SK-N-SH (cell line): ENCODE measurements at regions not wholly inside any gene's neighbourhood (a gene's known extent, or its start where the extent isn't known, plus 50 kb on each side); places are given as distances from the start of the nearest gene placed in this dataset.

Source experiments
- CTCF ChIA-PET: fragments of 300-600, 350-600 bp; formaldehyde crosslinking; extraction: SDS; loops from one replicate; lab custom pipeline; 2021; lab: Yijun Ruan, JAX
- POLR2A ChIA-PET: fragments of 350-600 bp; sonication (Branson Sonifier 250); formaldehyde crosslinking; extraction: SDS; loops from one replicate; lab custom pipeline; 2020; ENCODE audit warnings: antibody characterized with exemption, inconsistent platforms; lab: Yijun Ruan, JAX
- DNase-seq: peaks from one replicate; pipeline ENCODE4 v3.0.0; 2012
- H2AFZ ChIP-seq: fragments of 200-600 bp; sonication (generic); 2 replicates; pipeline ENCODE4 v1.8.1; 2016; ENCODE audit warnings: antibody characterized with exemption, mild to moderate bottlenecking, low read depth
- H3F3A ChIP-seq: fragments of 200-600 bp; sonication (generic); replicated peaks from 2 replicates; pipeline ENCODE3; 2016; ENCODE audit warnings: antibody characterized with exemption, mild to moderate bottlenecking; ENCODE audit not compliant: insufficient read depth
- H3K27ac ChIP-seq, 2 experiments: fragments of 200-500 bp in 1 of 2; fragments of 200-600 bp in 1 of 2; sonication (Bioruptor generic) in 1 of 2; sonication (generic), shearing (Covaris generic) in 1 of 2; 2 replicates each; pipeline versions ENCODE4 v1.5.1 to v1.6.1; 2014 to 2016; ENCODE audit warnings: low read depth in 2 of 2, inconsistent platforms in 1 of 2, low read length in 1 of 2, mild to moderate bottlenecking in 1 of 2, mixed read lengths in 1 of 2
- H3K27me3 ChIP-seq: fragments of 200-600 bp; sonication (generic), shearing (Covaris generic); 2 replicates; pipeline ENCODE4 v1.6.1; 2016; ENCODE audit warnings: mixed run types; ENCODE audit not compliant: insufficient read depth
- H3K36me3 ChIP-seq, 2 experiments: fragments of 200-500 bp in 1 of 2; fragments of 200-600 bp in 1 of 2; sonication (Bioruptor generic) in 1 of 2; sonication (generic) in 1 of 2; replicated peaks in 1 of 2; 2 replicates each; pipeline versions ENCODE3 to v1.5.1; 2014 to 2016; ENCODE audit warnings: low read length in 1 of 2, mild to moderate bottlenecking in 1 of 2; ENCODE audit not compliant: insufficient read depth in 2 of 2, control insufficient read depth in 1 of 2
- H3K4me1 ChIP-seq, 2 experiments: fragments of 200-500 bp in 1 of 2; fragments of 200-600 bp in 1 of 2; sonication (Bioruptor generic) in 1 of 2; sonication (generic), shearing (Covaris generic) in 1 of 2; 2 replicates each; pipeline versions ENCODE4 v1.5.1 to v1.6.1; 2014 to 2016; ENCODE audit warnings: low read depth in 1 of 2, low read length in 1 of 2, mixed run types in 1 of 2; ENCODE audit not compliant: insufficient read depth in 2 of 2, control insufficient read depth in 1 of 2
- H3K4me2 ChIP-seq: fragments of 200-600 bp; sonication (generic), shearing (Covaris generic); 2 replicates; pipeline ENCODE4 v1.6.1; 2017; ENCODE audit warnings: mixed run types
- H3K4me3 ChIP-seq, 2 experiments: fragments of 200-500 bp in 1 of 2; fragments of 200-600 bp in 1 of 2; sonication (Bioruptor generic) in 1 of 2; sonication (generic), shearing (Covaris generic) in 1 of 2; 2 replicates each; pipeline versions ENCODE4 v1.5.1 to v1.8.1; 2014 to 2016; ENCODE audit warnings: low read depth in 2 of 2, inconsistent platforms in 1 of 2, low read length in 1 of 2, mild to moderate bottlenecking in 1 of 2, mixed read lengths in 1 of 2, moderate library complexity in 1 of 2
- H3K79me2 ChIP-seq: fragments of 200-600 bp; sonication (generic); 2 replicates; pipeline ENCODE4 v1.8.1; 2017; ENCODE audit warnings: mild to moderate bottlenecking; ENCODE audit not compliant: insufficient read depth
- H3K9ac ChIP-seq: fragments of 200-600 bp; sonication (generic); 2 replicates; pipeline ENCODE4 v1.6.1; 2017; ENCODE audit warnings: mixed run types
- H3K9me2 ChIP-seq: fragments of 200-600 bp; sonication (generic); 2 replicates; pipeline ENCODE4 v1.6.1; 2017; ENCODE audit warnings: mixed run types
- H3K9me3 ChIP-seq: fragments of 200-600 bp; sonication (generic); 2 replicates; pipeline ENCODE4 v1.6.1; 2017; ENCODE audit warnings: mixed run types, mild to moderate bottlenecking, moderate library complexity
- H4K20me1 ChIP-seq: fragments of 200-600 bp; sonication (generic); 2 replicates; pipeline ENCODE4 v1.6.1; 2017; ENCODE audit warnings: mild to moderate bottlenecking, mixed run types; ENCODE audit not compliant: insufficient read depth
- CHD2 ChIP-seq: fragments of 150-350 bp; IDR thresholded peaks from 2 replicates; pipeline ENCODE4 v1.6.1; 2018; ENCODE audit warnings: low read length; ENCODE audit not compliant: partially characterized antibody
- FOSL2 ChIP-seq: IDR thresholded peaks from 2 replicates; pipeline ENCODE4 v1.4.0; 2012; ENCODE audit warnings: low read depth, mild to moderate bottlenecking, moderate library complexity, borderline replicate concordance
- JUND ChIP-seq: IDR thresholded peaks from 2 replicates; pipeline ENCODE4 v1.4.0; 2012
- MXI1 ChIP-seq: IDR thresholded peaks from 2 replicates; pipeline ENCODE4 v1.6.1; 2012; ENCODE audit warnings: mild to moderate bottlenecking, low read depth, low read length, improper control_type of control experiment
- RFX5 ChIP-seq: IDR thresholded peaks from 2 replicates; pipeline ENCODE4 v1.6.1; 2012; ENCODE audit warnings: mild to moderate bottlenecking, improper control_type of control experiment, low read length
- RXRA ChIP-seq: IDR thresholded peaks from 2 replicates; pipeline ENCODE4 v1.4.0; 2012; ENCODE audit warnings: low read depth, mild to moderate bottlenecking, borderline replicate concordance
- SIN3A ChIP-seq: IDR thresholded peaks from 2 replicates; pipeline ENCODE4 v1.6.1; 2012; ENCODE audit warnings: low read depth, mild to moderate bottlenecking, low read length, moderate library complexity, borderline replicate concordance
- SMC3 ChIP-seq: IDR thresholded peaks from 2 replicates; pipeline ENCODE4 v1.6.1; 2012; ENCODE audit warnings: low read depth, low read length, improper control_type of control experiment
- TEAD4 ChIP-seq: IDR thresholded peaks from 2 replicates; pipeline ENCODE4 v1.4.0; 2012; ENCODE audit warnings: mild to moderate bottlenecking, borderline replicate concordance; ENCODE audit not compliant: insufficient read depth
- WGBS: methylation state at CpG from one replicate; pipeline ENCODE4 v1.1.6; 2017; ENCODE audit warnings: low lambda C conversion rate; 5-methylcytosine and 5-hydroxymethylcytosine counted together
- TF ChIP-seq, protein P1 (sequence below): fragments of 150-350 bp; IDR thresholded peaks from 2 replicates; pipeline ENCODE4 v1.6.1; 2016; ENCODE audit warnings: mild to moderate bottlenecking, low read depth, low read length
- TF ChIP-seq, protein P2 (sequence below): IDR thresholded peaks from 2 replicates; pipeline ENCODE4 v1.6.1; 2012; ENCODE audit warnings: mild to moderate bottlenecking, low read depth, low read length, moderate library complexity
- TF ChIP-seq, protein P3 (sequence below): IDR thresholded peaks from 2 replicates; pipeline ENCODE4; 2012
- TF ChIP-seq, protein P4 (sequence below): IDR thresholded peaks from 2 replicates; pipeline ENCODE4 v1.4.0; 2012; ENCODE audit warnings: low read depth

DNA sequence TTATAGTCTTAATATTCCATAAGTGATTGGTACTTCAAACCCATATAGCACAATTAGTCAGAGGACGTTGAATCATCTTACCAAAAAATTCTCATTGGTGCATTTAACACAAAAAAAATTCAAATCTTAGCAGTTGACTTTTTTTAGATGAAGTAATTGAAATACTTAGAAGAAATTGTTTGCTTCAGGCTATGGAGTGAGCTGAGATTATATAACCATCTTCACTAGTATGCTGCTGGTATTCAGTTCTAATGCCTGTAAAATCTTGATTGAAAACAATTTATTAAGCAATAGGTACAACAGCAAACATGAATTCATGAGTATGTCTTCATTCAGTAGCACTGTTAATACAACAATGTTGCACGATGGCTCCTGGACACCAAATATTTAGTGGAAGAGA is 250.0 kb downstream of the GPM6A start:
- Histone ChIP-seq H2AFZ (no peak overlapping the region), H3K4me1 (no peaks in the 10 kb centered on the region), H3K36me3 (no peaks in the 10 kb centered on the region), H3F3A (no peaks in the 10 kb centered on the region), H3K27me3 (peaks cover 7% of the 10 kb centered on the region; the same call in 1 of the 2 replicates), H4K20me1 (no peaks in the 10 kb centered on the region), H3K4me3 (no peak overlapping the region), H3K9me2 (no peaks in the 10 kb centered on the region), H3K27ac (no peak overlapping the region), H3K9ac (no peak overlapping the region), H3K79me2 (no peaks in the 10 kb centered on the region), H3K4me2 (no peak overlapping the region), H3K9me3 (no peaks in the 10 kb centered on the region)
- 20% methylated on average over 2 of the region's 2 CpGs for WGBS
- TF ChIP-seq SIN3A (no peak), RXRA (no peak), FOSL2 (no peak), MXI1 (no peak), SMC3 (no peak), RFX5 (no peak), JUND (no peak)
- TF ChIP-seq, protein P1, sequence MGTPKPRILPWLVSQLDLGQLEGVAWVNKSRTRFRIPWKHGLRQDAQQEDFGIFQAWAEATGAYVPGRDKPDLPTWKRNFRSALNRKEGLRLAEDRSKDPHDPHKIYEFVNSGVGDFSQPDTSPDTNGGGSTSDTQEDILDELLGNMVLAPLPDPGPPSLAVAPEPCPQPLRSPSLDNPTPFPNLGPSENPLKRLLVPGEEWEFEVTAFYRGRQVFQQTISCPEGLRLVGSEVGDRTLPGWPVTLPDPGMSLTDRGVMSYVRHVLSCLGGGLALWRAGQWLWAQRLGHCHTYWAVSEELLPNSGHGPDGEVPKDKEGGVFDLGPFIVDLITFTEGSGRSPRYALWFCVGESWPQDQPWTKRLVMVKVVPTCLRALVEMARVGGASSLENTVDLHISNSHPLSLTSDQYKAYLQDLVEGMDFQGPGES, result no peak
- TF ChIP-seq, protein P2, sequence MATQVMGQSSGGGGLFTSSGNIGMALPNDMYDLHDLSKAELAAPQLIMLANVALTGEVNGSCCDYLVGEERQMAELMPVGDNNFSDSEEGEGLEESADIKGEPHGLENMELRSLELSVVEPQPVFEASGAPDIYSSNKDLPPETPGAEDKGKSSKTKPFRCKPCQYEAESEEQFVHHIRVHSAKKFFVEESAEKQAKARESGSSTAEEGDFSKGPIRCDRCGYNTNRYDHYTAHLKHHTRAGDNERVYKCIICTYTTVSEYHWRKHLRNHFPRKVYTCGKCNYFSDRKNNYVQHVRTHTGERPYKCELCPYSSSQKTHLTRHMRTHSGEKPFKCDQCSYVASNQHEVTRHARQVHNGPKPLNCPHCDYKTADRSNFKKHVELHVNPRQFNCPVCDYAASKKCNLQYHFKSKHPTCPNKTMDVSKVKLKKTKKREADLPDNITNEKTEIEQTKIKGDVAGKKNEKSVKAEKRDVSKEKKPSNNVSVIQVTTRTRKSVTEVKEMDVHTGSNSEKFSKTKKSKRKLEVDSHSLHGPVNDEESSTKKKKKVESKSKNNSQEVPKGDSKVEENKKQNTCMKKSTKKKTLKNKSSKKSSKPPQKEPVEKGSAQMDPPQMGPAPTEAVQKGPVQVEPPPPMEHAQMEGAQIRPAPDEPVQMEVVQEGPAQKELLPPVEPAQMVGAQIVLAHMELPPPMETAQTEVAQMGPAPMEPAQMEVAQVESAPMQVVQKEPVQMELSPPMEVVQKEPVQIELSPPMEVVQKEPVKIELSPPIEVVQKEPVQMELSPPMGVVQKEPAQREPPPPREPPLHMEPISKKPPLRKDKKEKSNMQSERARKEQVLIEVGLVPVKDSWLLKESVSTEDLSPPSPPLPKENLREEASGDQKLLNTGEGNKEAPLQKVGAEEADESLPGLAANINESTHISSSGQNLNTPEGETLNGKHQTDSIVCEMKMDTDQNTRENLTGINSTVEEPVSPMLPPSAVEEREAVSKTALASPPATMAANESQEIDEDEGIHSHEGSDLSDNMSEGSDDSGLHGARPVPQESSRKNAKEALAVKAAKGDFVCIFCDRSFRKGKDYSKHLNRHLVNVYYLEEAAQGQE, result no peak
- TF ChIP-seq, protein P3, sequence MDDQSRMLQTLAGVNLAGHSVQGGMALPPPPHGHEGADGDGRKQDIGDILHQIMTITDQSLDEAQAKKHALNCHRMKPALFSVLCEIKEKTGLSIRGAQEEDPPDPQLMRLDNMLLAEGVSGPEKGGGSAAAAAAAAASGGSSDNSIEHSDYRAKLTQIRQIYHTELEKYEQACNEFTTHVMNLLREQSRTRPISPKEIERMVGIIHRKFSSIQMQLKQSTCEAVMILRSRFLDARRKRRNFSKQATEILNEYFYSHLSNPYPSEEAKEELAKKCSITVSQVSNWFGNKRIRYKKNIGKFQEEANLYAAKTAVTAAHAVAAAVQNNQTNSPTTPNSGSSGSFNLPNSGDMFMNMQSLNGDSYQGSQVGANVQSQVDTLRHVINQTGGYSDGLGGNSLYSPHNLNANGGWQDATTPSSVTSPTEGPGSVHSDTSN, result no peak
- TF ChIP-seq, protein P4, sequence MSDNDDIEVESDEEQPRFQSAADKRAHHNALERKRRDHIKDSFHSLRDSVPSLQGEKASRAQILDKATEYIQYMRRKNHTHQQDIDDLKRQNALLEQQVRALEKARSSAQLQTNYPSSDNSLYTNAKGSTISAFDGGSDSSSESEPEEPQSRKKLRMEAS, result no peak
- POLR2A ChIA-PET, result no interaction called here
- DNase-seq, result no peak
- CTCF ChIA-PET, result interaction anchor here (0.9 to 1.5 kb wide), 2 partner anchors 329 to 798 kb away, joined by 3 to 4 read pairs; no protein-coding TSS in a partner anchor

DNA sequence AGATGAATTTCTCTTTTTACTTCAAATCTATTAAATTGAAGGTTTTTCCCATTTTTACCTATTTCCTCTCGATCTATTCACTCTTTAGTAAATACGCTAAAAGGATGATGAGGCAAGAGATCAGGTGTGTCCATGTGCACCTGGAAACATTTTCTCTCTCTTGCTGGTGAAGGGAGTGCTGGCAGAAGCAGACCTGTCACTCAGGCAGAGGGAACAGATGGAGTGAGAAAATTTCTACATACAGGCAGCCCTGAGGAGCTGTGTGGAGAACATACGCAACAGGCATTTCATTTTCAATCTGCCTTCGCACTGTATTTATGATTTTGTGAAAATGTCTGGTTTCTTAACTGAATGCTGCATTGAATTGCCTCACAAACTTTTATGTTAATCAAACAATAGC is 249.5 kb downstream of the GPM6A start:
- no peak overlapping the region for H3K9ac ChIP-seq
- no peaks in the 10 kb centered on the region for H3K9me3 ChIP-seq
- H3K79me2 ChIP-seq, result no peaks in the 10 kb centered on the region
- H3F3A ChIP-seq, result no peaks in the 10 kb centered on the region
- peaks cover 7% of the 10 kb centered on the region; the same call in 1 of the 2 replicates for H3K27me3 ChIP-seq
- H3K4me2 ChIP-seq, result no peak overlapping the region
- H3K27ac ChIP-seq, result no peak overlapping the region
- no peak overlapping the region for H3K4me3 ChIP-seq
- DNase-seq, result no peak
- WGBS, result 34% methylated on average over 4 of the region's 4 CpGs
- ChIA-PET CTCF (interaction anchor here (0.9 to 1.5 kb wide), 2 partner anchors 329 to 798 kb away, joined by 3 to 4 read pairs; no protein-coding TSS in a partner anchor), POLR2A (no interaction called here)
- no peaks in the 10 kb centered on the region for H3K9me2 ChIP-seq
- H3K4me1 ChIP-seq, result no peaks in the 10 kb centered on the region
- H3K36me3 ChIP-seq, result no peaks in the 10 kb centered on the region
- H2AFZ ChIP-seq, result no peak overlapping the region
- TF ChIP-seq FOSL2 (no peak), TEAD4 (no peak), CHD2 (no peak)
- H4K20me1 ChIP-seq, result no peaks in the 10 kb centered on the region
